Activated CD4-positive, alpha-beta T cell treated with anti-CD3 and anti-CD28 coated beads, Interleukin-2, amount 50 U/mL, for 4 hours (primary cell): ENCODE measurements at regions not wholly inside any gene's neighbourhood (a gene's known extent, or its start where the extent isn't known, plus 50 kb on each side); places are given as distances from the start of the nearest gene placed in this dataset.

Experiments used
- DNase-seq, 2 experiments: peaks; one replicate each; pipeline ENCODE4 v3.0.0-alpha.2; 2020

DNA sequence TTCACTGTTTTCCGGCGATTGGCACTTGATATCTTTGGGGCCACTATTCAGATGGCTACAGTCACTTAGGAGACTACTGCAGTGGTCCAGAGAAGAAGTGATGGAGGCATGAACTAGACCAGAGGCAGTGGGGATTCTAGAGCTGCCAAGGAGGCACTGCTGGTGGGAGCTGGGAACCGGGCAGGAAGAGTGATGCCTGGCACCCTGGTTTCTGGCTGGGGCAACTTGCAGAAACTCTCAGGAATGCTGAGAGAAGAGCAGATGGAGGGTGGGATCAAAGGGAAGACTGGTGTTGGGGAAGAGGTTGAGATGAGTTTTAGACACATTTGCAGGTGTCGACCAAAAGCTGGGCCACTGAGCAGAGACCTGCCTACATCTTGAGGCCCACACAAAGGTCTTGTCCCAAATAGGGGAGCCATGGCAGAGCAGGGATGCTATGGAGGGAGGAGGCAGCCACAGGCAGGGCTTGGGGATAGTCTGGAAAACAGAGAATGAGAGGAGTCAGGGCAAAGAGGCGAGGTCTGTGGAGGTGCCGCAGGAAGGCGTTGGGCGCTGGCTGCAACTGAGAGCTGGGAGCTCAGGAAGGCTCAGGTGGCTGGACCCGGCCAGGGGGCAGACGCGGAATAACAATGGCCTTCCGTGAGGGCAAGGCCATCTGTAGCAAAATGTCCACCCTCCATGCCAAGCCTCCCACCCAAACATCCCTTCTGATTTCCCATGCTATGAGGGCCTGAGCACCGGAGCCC is 118.9 kb downstream of the TOMM20 start:
- DNase-seq, result no peak

DNA sequence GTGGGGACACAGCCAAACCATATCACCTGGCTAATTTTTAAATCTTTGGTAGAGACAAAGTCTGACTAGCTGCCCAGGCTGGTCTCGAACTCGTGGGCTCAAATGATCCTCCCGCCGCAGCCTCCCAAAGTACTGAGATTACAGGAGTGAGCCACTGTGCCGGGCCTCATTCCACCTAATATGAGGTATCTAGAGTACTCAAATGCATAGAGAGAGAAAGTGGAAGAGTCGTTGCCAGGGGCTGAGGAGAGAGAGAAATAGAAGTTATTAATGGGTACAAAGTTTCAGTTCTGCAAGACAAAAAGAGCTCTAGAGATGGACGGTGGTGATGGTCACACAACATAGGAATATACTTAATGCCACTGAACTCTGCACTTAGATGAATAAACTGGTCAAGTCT is 119.6 kb downstream of the TOMM20 start:
- no peak for DNase-seq

DNA sequence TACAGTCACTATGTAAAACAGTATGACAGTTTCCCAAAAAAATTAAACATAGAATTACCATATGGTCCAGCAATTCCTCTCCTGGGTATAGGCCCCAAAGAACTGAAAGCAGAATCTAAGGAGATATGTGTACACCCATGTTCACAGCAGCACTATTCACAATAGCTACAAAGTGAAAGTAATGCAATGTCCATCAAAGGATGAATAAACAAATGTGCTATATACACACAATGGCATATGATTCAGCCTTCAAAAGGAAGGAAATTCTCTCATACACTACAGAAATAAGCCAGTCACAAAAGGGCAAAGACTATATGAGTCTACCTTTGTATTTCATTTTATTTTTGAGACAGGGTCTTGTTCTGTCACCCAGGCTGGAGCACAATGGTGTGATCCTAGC is 120.4 kb downstream of the TOMM20 start:
- no peak for DNase-seq

DNA sequence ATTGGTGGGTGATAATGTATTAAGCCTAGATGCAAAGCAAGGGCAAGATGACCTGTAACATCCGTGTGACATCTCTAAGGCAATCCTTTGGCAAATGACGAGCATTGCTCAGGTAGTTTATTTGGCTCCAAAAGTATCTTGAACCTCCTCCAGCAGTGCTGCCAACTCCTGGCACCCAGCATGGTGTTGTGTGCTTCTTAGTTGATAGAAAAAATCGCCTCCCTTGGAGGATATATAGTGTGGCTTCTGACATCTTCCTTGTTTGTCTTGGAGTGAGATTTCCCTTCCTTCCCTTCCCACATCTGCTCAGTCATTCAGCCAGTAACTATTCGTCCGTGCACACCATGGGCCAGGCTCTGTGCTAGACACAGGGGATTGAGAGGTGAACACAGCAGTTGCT is 121.8 kb downstream of the TOMM20 start:
- no peak for DNase-seq

DNA sequence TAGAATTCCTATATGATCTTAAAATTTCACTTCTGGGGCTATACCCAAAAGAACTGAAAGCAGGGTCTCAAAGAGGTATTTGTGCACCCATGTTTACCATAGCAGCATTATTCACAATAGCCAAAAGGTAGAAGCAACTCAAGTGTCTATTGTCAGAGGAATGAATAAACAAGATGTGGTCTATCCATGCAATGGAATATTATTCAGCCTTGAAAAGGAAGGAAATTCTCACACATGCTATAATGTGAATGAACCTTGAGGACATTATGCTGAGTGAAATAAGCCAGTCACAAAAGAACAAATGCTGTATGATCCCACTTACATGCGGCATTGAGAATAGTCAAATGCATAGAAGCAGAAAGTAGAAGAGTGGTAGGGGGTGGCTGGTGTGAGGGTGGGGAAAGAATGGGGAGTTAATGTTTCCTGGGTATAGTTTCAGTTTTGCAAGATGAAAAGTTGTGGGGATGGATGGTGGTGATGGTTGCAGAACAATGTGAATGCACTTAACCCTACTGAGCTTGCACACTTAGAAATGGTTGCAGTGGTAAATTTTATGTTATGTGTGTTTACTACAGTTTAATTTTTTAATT is 122.4 kb downstream of the TOMM20 start:
- DNase-seq, result no peak

DNA sequence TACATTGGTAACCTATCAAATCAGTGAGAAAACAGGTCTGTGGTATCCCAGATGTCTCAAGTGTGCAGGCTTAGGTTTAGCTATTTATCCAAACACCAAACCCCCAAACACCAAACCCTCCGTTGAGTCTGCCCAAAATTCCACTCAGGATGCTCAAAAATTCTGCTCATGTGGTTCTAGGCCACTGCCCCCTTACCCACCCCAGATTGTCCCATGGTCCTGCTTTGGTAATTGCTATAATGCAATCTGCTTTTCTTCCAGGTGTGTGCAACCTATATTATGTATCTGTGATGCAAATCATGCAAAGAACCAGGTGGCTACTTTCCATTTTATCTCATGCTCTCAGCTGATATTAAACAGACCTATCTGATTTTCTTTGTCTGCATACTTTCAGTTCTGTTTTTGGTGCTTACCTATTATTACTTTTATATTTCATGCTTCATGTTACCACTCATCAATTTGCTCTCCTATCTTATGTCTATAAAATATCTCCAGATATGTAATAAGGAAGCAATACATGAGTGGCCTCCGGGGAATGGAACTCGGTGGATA is 123.7 kb downstream of the TOMM20 start:
- no peak for DNase-seq

DNA sequence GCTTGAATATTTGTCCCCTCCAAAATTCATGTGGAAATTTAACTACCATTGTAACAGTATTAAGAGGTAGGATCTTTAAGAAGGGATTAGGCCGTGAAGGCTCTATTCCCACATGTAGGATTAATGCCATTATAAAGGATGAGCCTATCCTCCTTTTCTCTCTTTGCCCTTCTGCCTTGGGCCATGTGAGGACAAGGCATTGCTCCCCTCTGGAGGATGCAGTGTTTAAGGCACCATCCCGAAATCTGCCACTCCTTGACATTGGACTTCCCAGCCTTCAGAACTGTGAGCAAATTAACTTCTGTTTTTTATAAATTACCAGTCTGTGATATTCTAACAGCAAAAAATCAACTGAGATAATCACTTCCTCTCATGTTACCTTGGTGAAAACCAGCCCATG is 124.4 kb downstream of the TOMM20 start:
- no peak for DNase-seq

DNA sequence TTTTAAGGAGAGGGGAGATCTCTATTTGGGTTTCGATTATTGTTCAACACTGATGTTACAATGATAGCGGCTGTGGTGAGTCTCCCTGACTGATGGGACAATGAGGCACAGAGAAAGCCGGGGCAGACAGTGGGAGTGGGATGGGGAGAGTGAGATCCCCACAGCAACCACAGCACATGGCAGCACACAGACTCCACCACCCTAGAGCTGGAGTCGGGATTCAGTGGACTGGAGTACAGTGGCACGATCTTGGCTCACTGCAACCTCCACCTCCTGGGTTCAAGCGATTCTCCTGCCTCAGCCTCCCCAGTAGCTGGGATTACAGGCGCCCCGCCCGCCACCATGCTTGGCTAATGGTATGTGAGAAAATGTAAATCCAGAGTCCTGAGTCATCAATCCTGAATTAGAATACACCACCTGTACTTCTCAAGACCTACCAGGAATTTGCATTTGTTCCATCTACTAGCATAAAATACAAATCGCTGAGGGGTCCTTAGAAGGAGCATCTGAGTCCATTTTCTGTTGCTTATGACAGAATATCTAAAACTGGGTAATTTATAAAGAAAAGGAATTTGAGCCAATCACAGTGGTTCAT is 125.8 kb downstream of the TOMM20 start:
- no peak for DNase-seq

DNA sequence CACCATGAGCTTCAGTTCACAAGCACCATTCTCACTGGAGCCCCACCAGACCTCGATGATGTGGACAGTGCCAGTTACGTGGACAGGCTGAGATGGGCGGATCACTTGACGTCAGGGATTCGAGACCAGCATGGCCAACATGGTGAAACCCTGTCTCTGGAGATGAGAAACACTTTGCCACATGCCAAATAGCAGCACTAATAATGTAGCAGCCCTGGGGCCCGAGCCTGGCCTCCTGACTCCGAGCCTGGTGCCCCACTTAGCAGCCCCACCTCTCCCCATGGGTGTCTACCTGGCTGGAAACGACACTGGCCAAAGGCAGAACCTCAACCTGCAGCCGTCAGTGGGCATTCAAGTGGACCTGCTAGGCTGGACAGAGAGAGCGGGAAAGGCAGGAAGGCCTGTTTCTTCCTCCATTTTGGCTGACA is 129.1 kb downstream of the TOMM20 start:
- no peak for DNase-seq

DNA sequence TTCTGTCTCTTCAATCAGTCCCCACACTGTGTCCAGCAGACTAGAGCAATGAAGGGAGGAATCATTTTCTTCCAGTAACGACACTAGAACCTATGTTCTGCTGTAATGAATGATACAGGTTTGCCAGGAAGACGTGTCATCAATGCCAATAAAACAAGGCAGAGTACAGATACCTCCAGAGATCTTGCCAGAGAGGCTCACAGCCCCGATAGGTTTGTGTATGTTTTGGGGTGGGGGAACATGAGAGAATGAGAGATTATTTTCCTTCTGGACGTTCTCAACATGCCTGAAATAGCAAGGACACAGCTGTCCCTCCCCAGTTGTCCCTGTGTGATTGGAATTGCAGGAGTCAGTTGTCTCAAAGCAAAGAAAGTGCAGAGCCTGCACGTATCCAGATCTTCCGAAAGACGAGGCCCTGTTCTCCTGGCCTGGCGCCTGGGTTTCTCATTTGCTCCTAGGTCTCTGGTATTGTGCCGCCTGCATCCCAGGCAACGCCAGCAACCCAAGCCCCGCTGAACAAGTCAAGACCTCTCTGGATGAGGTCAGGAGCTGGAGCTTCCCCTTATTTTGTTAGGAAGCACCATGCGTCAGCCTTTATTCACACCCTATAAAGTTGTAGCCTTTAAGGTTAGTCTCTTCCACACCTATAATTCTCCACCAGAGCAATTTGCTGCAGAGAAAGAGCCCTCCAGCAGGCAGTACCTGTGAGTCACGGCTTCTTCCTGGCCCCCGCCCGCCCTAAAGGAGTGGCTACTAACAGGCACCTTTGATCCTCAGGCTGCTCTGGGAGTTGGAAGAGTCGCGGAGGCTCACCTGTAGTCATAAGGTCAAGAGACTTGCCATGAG is 130.5 kb downstream of the TOMM20 start:
- no peak for DNase-seq

DNA sequence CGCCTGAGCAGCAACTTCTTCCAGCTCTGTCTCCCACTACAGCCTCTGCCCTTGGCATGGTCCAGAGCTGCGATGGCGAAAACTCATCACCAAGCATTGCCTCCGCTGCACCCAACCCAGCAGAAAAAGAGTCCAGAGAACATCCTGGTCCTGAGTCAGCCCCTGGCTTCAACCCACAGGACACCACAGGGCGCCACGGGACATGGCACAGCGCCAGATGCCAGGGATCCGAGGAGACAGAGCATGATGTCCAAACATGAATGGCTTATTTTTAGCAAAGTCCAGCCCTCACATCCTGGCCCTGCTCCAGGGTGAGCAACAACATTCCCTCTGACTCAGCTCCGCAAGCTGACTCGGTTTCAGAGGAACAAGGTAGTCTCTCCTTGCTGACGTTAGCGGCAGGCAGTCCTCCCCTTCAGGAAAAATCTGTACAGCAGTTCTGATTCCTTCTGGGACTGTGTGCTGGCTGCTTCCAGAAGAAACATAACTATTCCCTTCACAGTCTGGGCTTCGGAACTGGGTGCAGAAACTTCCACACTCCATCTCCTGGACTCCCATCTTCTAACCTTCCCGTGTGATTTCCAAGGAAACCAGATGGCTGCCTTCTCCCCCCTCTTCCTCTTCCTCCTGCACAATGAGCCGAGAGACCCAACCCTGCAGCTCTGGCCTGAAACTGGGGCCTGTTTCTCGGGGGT is 131.3 kb downstream of the TOMM20 start:
- DNase-seq, result no peak

DNA sequence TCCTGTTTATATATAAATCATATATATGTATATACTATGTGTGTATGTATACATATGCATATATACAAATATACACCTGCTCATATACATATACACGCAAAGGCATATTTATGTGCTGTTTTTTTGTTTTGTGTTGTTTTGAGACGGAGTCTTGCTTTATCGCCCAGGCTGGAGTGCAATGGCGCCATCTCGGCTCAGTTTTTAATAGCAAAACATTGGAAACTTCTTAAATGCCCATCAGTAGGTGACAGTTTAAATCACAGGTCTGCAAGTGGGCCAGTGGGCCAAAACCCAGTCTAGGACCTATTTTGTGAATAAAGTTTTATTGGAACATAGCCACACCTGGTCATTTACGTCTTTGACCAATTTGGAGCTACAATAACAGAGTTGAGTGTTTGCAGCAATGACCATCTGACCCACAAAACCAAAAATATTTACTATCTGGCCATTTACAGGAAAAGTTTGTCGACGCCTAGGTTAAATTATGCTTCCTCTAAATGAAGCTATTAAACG is 132.3 kb downstream of the TOMM20 start:
- DNase-seq, result no peak

DNA sequence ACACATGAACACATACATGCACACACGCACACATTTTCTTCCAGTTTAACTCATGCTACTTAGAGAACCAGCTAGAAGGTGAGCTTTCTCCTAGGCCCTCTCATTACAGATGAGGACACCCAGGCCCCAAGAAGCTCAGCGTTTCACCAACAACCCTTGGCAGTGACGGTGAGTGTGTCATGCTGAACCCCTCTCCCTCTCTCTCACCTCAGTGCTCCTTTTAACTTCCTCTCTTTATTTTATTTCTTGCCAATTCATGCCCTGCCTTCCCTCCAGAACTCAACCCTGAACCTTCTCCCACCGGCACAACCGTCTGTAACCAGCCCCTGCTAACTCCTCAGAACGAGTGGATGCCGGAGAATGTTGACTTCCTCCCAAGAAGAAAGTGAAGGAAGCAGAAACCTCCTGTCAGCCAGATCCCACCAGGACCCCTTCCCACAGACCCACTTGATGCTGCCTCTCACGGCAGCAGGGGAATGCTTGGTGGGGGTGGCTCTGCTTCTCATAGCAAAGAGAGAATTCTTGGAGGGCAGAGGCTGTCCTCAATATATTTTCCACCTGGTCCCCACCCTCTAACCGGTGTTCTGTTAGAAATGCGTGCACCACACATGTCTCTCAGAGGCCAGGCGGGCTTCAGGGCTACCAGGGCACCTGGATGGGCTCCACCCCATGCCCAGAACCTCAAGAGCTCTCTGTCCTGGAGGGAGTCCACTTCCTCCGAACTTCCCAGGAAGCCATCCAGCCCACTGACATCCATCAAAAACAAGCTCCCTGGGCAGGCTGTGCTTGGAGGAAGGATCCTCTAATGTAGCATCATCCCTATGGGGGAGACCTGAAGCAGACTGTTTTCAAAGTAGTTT is 134.0 kb downstream of the TOMM20 start:
- DNase-seq, result no peak

DNA sequence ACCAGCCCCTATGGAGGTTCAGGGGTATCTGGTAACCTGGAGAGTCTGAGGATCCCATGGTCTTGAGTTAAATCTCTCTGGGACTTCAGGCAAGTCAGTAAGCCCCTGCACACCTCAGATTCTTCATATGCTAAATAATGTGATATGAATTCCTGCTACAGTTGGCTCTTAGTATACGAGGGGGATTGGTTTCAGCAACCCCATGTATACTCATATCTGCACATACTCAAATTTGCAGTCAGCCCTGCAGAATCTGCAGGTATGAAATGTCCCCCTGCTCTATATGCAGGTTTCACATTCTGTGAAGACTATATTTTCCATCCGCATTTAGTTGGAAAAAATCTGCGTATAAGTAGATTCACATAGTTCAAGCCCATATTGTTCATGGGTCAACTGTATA is 136.6 kb downstream of the TOMM20 start:
- no peak for DNase-seq

DNA sequence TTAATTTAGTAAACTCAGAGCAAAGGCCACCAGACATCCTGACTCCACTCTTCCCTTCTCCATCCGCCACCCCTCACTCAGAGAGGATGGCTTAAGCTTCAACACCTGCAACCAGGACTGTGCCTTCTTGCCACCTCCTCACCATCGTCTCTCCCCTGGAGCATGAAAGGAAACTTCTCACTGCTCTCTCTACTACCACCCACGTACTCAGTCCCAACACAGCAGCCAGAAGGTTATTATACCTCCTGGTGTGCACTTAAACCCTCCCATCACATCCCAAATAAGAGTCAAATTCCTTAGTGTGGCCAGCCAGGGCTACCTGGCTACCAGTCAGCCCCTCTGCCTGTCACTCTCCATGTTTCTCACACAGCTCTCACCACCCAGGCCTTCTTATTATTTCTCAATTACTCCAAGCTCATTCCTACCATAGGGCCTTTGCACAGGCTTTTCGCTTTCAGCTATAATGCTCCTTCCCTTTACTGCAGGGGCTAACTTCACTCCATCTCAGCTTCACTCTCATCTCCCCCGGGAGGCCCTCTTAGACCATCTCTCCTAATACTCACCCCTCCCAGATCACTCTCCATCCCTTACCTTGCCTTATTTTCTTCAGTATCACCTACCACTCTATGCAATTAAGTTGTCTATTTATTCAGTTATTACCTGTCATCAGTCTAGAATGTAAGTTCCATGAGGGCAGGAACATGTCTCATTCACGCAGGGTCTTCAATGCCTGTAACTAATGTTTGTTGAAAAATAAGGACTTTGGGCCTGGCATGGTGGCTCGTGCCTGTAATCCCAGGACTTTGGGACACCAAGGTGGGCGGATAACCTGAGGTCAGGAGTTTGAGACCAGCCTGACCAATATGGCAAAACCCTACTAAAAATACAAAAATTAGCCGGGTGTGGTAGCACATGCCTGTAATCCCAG is 137.5 kb downstream of the TOMM20 start:
- no peak for DNase-seq

DNA sequence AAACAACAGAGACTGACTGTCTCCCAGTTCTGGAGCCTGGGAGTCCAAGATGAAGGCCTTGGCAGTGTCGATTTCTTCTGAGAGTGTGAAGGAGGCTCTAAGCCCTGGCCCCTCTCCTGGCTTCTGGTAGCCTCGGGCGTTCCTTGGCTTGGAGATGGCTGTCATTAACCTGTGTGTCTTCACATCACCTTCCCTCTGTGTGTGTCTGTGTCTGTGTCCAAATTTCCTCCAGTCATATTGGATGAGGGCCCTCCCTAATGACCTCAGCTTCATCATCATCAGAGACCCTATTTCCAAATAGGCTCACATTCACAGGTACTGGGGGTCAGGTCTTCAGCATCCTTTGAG is 138.3 kb downstream of the TOMM20 start:
- no peak for DNase-seq

DNA sequence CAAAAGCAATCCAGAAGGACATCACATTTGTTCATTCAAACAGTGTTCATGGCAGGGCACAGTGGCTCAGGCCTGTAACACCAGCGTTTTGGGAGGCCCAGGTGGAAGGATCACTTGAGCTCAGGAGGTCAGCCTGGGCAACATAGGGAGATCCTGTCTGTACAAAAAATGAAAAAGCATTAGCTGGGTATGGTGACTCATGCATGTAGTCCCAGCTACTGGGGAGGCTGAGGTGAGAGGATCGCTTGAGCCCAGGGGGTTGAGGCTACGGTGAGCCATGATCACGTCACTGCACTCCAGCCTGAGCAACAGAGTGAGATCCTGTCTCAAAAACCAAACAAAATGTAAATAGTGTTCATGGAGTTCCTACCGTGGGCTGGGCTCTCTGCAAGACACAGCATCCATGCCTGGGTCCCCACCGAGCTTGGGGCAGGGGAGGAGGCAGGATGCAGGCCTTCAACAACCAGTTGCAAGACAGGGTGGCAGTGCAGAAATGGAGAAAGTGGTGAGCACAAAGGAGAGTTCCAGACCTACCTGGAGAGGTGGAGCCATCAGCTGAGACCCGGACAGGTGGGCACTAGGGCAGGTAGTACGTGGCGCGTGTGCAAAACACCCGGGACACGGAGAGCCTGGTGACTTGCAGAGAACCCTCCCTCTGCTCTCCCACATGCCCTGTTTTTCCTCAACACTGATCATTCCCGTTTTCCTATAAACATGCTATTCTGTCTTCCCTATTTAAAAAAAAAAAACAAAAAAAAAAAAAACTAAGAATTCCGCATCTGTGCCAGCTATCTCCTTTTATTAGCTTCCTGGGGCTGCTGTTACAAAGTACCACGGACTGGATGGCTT is 138.9 kb downstream of the TOMM20 start:
- no peak for DNase-seq

DNA sequence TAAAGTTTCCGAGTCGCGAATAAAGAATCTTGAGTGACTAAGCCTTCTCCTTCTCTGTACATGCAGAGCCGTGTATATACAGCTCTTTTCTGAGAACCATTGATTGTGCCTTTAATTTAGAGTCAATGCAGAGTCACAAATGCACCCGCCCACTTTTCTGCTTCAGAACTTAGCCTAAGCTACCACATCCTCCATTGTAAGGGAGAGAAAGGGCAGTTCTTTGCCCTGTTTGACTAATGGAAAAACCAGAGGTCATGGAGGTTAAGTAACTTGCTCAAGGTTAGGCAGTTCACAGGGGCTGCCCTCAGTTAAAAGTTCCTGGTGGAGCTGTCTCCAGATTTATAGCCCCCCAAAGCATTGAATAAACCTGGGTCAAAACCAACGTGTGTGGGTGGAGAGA is 139.6 kb downstream of the TOMM20 start:
- no peak for DNase-seq

DNA sequence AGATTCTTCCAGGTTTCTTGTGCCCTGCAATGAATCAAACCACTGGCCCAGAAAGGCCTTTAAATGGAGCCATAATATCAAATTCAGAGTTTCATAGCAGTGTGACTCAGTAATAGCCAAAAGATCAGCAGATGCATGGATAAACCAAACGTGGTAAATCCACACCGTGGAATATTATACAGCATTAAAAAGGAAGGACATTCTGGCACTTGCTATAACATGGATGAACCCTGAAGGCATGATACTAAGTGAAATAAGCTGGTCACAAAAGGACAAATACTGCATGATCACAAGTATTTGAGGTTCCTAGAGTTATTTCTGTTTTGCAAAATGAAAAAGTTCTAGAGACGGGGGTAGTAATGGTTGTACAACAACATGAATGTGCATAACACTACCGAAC is 140.1 kb downstream of the TOMM20 start:
- no peak for DNase-seq

DNA sequence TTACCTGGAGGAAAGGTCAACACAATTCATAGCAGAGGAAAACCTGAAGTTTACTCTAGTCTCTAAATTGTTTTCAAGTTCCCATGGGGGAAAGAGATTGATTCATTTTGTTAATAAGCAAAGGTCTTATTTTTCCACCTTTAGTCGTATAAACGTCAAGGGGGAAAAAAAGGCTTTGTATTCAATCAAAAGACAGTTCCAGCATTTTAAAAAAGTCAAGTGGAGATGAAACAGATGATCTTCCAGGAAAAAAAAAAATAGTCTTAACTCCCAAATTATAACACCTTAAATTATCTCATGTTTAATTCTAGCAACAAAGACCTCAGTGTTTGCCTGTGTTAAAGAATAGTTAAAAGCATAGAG is 140.5 kb downstream of the TOMM20 start:
- no peak for DNase-seq
